ENCODE measurements at regions not wholly inside any gene's neighbourhood (a gene's known extent, or its start where the extent isn't known, plus 50 kb on each side); places are given as distances from the start of the nearest gene placed in this dataset.

DNA sequence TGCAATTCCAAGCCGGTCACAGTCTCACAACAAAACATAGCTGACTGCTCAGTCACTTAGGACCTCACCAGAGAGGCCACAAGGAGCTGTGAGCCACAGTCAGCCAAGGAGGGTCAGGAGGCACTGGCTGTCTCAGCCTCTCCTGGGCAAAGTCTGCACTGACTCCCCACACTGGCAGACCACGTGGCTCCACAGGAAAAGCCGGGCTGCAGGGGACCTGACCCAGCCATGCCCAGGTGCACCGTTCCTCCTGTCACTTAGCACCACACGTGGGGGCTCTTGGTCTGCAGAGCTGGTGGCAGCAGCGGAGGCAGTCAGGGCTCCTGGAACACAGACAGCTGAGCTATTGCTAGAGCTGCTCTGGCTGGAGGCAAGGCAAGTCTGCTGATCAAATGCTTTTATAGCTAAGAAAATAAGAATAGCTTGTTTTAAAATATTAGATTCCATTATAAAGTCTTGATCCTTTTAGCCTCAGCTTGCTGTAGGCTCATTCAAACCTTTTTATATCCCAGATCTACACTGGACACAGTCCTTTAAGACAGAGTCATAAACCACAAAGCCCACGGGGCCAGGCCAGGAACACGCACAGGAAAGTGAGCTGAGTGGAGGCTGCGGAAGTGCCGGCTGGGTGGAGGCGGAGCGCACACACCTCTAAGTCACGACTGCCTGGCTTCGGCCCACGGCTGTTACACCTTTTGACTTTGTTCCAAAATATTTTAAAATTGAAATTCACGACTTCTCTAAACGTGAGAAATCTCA, 744.1 kb downstream of the UQCRFS1 start:
- DNase-seq (ENCODE audit: low read depth): no peak
- no peak overlapping the region for H3K4me3 ChIP-seq (ENCODE audit: low read depth, low read length)
- TF ChIP-seq, protein P1, sequence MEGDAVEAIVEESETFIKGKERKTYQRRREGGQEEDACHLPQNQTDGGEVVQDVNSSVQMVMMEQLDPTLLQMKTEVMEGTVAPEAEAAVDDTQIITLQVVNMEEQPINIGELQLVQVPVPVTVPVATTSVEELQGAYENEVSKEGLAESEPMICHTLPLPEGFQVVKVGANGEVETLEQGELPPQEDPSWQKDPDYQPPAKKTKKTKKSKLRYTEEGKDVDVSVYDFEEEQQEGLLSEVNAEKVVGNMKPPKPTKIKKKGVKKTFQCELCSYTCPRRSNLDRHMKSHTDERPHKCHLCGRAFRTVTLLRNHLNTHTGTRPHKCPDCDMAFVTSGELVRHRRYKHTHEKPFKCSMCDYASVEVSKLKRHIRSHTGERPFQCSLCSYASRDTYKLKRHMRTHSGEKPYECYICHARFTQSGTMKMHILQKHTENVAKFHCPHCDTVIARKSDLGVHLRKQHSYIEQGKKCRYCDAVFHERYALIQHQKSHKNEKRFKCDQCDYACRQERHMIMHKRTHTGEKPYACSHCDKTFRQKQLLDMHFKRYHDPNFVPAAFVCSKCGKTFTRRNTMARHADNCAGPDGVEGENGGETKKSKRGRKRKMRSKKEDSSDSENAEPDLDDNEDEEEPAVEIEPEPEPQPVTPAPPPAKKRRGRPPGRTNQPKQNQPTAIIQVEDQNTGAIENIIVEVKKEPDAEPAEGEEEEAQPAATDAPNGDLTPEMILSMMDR (IDR thresholded peaks at IDR 0.05; ENCODE audit: low read depth, low read length, missing control alignments): no peak

GRCh38 chr19:28466107-28467045, 746.6 kb downstream of the UQCRFS1 start:
- no peak for DNase-seq (ENCODE audit: low read depth)
- TF ChIP-seq, protein P1 (IDR thresholded peaks at IDR 0.05; ENCODE audit: low read depth, low read length, missing control alignments): peak; percentile 52
- no peak overlapping the region for H3K4me3 ChIP-seq (ENCODE audit: low read depth, low read length)

DNA sequence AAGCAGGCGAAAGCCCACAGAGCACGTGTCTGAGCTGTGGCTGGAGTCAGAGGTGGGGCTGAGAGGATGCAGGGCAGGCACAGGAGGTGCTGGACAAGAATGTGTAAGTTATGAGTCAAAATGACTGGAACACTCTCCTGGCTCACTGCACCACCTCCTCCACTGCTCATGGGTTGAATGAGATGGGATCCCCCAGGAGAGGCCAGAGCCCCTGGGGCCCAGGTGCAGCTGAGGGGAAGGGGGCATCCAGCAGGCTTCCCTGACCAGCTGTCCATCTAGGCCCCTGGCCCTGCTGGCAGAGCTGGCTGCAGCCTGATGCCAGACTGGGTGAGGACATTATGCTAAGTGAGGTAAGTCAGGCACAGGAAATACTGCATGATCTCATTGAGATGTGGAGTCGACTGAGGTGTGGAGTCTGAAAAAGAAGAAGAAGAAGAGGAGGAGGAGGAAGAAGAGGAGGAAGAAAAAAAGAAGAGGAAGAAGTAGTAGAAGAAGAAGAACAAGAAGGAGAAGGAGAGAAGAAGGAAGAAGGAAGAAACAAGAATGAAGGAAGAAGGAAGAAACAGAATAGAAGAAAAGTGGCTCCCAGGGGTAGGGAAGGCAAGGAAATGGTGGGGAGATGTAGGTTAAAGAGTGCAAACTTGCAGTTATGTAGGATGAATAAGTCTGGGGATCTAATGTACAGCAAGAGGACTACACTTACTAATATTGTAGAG, 747.4 kb downstream of the UQCRFS1 start:
- TF ChIP-seq, protein P1 (IDR thresholded peaks at IDR 0.05; ENCODE audit: low read depth, low read length, missing control alignments): no peak
- DNase-seq (ENCODE audit: low read depth): no peak
- H3K4me3 ChIP-seq (ENCODE audit: low read depth, low read length): no peak overlapping the region

- TF ChIP-seq, protein P1 (IDR thresholded peaks at IDR 0.05; ENCODE audit: low read depth, low read length, missing control alignments): no peak
- no peak for DNase-seq (ENCODE audit: low read depth)
- H3K4me3 ChIP-seq (ENCODE audit: low read depth, low read length): no peak overlapping the region
These were observed 749.4 kb downstream of the UQCRFS1 start for GRCh38 chr19:28463493-28464053.

DNA sequence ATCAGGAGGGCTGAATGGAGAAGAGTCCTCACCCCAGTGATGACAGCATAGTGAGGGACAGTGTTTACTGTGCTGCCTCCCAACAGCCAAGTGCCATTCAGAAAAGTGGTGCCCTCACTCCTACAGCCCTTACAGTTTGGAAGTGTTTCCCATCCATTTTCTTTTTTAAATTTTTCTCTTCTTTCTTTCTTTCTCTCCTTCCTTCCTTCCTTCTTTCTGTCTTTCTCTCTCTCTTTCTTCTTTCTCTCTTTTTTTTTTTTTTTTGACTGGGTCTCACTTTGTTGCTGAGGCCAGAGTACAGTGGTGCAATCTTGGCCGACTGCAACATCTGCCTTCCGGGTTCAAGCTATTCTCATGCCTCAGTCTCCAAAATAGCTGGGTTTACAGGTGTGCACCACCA, 755.3 kb downstream of the UQCRFS1 start:
- H3K4me3 ChIP-seq (ENCODE audit: low read depth, low read length): no peak overlapping the region
- TF ChIP-seq, protein P1 (IDR thresholded peaks at IDR 0.05; ENCODE audit: low read depth, low read length, missing control alignments): no peak
- DNase-seq (ENCODE audit: low read depth): no peak

GRCh38 chr19:28456708-28457320, 756.1 kb downstream of the UQCRFS1 start:
- TF ChIP-seq, protein P1 (IDR thresholded peaks at IDR 0.05; ENCODE audit: low read depth, low read length, missing control alignments): no peak
- no peak for DNase-seq (ENCODE audit: low read depth)
- H3K4me3 ChIP-seq (ENCODE audit: low read depth, low read length): no peak overlapping the region
